DMS79 treated with DMSO at 0.1 percent for 48 hours (cell line): ENCODE measurements at regions not wholly inside any gene's neighbourhood (a gene's known extent, or its start where the extent isn't known, plus 50 kb on each side); places are given as distances from the start of the nearest gene placed in this dataset.

ENCODE experiments used
- DNase-seq: peaks from one replicate; lab custom pipeline; 2025; lab: John Stamatoyannopoulos, UW

- no peak for DNase-seq
Observed at GRCh38 chr14:85079842-85080730, 449.9 kb upstream of the FLRT2 start.

- DNase-seq, result no peak
Observed at GRCh38 chr14:85084344-85084743, 445.6 kb upstream of the FLRT2 start.

- no peak for DNase-seq
Observed at GRCh38 chr14:85085981-85086380, 444.0 kb upstream of the FLRT2 start.

GRCh38 chr14:85087201-85087600 is 442.7 kb upstream of the FLRT2 start:
- DNase-seq, result no peak

GRCh38 chr14:85088192-85088591 is 441.8 kb upstream of the FLRT2 start:
- DNase-seq, result no peak

- DNase-seq, result no peak
Observed at GRCh38 chr14:85090681-85091080, 439.3 kb upstream of the FLRT2 start.

GRCh38 chr14:85093631-85094330 is 436.2 kb upstream of the FLRT2 start:
- no peak for DNase-seq

GRCh38 chr14:85102591-85102990 is 427.4 kb upstream of the FLRT2 start:
- no peak for DNase-seq

- no peak for DNase-seq
Observed at GRCh38 chr14:85106506-85106905, 423.4 kb upstream of the FLRT2 start.

GRCh38 chr14:85112762-85113161 is 417.2 kb upstream of the FLRT2 start:
- DNase-seq, result no peak

- no peak for DNase-seq
Observed at GRCh38 chr14:85115921-85116320, 414.0 kb upstream of the FLRT2 start.

- DNase-seq, result no peak
Observed at GRCh38 chr14:85118274-85118673, 411.7 kb upstream of the FLRT2 start.

- DNase-seq, result peak; percentile 26
Observed at GRCh38 chr14:85122690-85123089, 407.3 kb upstream of the FLRT2 start.

- DNase-seq, result no peak
Observed at GRCh38 chr14:85123755-85124154, 406.2 kb upstream of the FLRT2 start.

- peak; percentile 49 for DNase-seq
Observed at GRCh38 chr14:85124631-85125290, 405.2 kb upstream of the FLRT2 start.

- DNase-seq, result no peak
Observed at GRCh38 chr14:85125291-85125670, 404.7 kb upstream of the FLRT2 start.

- DNase-seq, result no peak
Observed at GRCh38 chr14:85129921-85130320, 400.0 kb upstream of the FLRT2 start.

- DNase-seq, result no peak
Observed at GRCh38 chr14:85131226-85131922, 398.6 kb upstream of the FLRT2 start.

GRCh38 chr14:85142982-85143381 is 387.0 kb upstream of the FLRT2 start:
- no peak for DNase-seq

- DNase-seq, result no peak
Observed at GRCh38 chr14:85146779-85147178, 383.2 kb upstream of the FLRT2 start.

- no peak for DNase-seq
Observed at GRCh38 chr14:85150166-85150565, 379.8 kb upstream of the FLRT2 start.

GRCh38 chr14:85154714-85155113 is 375.2 kb upstream of the FLRT2 start:
- no peak for DNase-seq
